ENCODE measurements at regions not wholly inside any gene's neighbourhood (a gene's known extent, or its start where the extent isn't known, plus 50 kb on each side); places are given as distances from the start of the nearest gene placed in this dataset.
"Not testable (repeated sequence)": the region's sequence is repeated elsewhere in the genome, so short reads cannot be mapped to it uniquely, and the experiment has no call there.

- WGBS, 2 donors: 9 to 11% methylated on average over 1 of the region's 1 CpG
- intact Hi-C loops (cut with DNase I): no loop called here
- Histone ChIP-seq H3K27ac (ENCODE audit: low read depth in 1 of 2, low read length in 2 of 2) (no peak overlapping the region), H3K9me3 (ENCODE audit: control insufficient read depth, low read length) (no peaks in the 10 kb centered on the region), H3K27me3 (ENCODE audit: control insufficient read depth in 1 of 2, insufficient read depth in 2 of 2, low read length in 1 of 2) (no peaks in the 10 kb centered on the region), H3K4me1 (ENCODE audit: control insufficient read depth in 1 of 2, insufficient read depth in 2 of 2, low read length in 2 of 2) (no peaks in the 10 kb centered on the region), H3K4me3 (ENCODE audit: low read length in 2 of 2) (no peak overlapping the region), H3K36me3 (ENCODE audit: control insufficient read depth in 1 of 2, insufficient read depth in 2 of 2, low read length in 1 of 2) (no peaks in the 10 kb centered on the region)
- DNase-seq (no peak), ATAC-seq (ENCODE audit: low FRiP score) (no peak)
These were observed 463.7 kb upstream of the GRIN3A start for GRCh38 chr9:102202126-102202525.

DNA sequence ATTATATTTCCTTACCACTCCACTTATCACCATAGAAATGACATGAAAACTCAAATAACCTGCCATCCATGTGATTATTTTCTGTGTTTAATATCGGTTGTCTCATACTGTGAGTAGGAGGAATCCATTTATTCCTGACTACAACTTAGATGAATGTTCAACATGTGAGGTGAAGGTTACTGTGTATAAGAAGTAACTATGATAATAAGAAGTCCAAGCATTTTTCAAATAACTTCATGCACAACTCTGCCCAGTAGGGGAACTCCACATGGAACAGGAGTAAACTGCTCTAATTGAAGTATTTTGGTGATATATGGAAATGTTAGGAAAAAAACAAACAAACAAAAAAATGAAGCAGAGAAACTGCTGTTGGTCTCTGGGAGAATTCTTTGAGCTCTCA is 447.5 kb upstream of the GRIN3A start:
- Histone ChIP-seq H3K9me3 (ENCODE audit: control insufficient read depth, low read length) (no peaks in the 10 kb centered on the region), H3K4me1 (ENCODE audit: control insufficient read depth in 1 of 2, insufficient read depth in 2 of 2, low read length in 2 of 2) (no peaks in the 10 kb centered on the region), H3K27me3 (ENCODE audit: control insufficient read depth in 1 of 2, insufficient read depth in 2 of 2, low read length in 1 of 2) (no peaks in the 10 kb centered on the region), H3K4me3 (ENCODE audit: low read length in 2 of 2) (no peak overlapping the region), H3K36me3 (ENCODE audit: control insufficient read depth in 1 of 2, insufficient read depth in 2 of 2, low read length in 1 of 2) (no peaks in the 10 kb centered on the region), H3K27ac (ENCODE audit: low read depth in 1 of 2, low read length in 2 of 2) (no peak overlapping the region)
- intact Hi-C loops (cut with DNase I): no loop called here
- ATAC-seq (ENCODE audit: low FRiP score): no peak
- no peak for DNase-seq
- 22 to 30% methylated on average over 1 of the region's 1 CpG for WGBS, 2 donors

GRCh38 chr9:102185371-102185770 is 446.9 kb upstream of the GRIN3A start:
- 39 to 48% methylated on average over 2 of the region's 2 CpGs for WGBS, 2 donors
- DNase-seq: no peak
- Histone ChIP-seq H3K36me3 (ENCODE audit: control insufficient read depth in 1 of 2, insufficient read depth in 2 of 2, low read length in 1 of 2) (no peaks in the 10 kb centered on the region), H3K9me3 (ENCODE audit: control insufficient read depth, low read length) (no peaks in the 10 kb centered on the region), H3K27me3 (ENCODE audit: control insufficient read depth in 1 of 2, insufficient read depth in 2 of 2, low read length in 1 of 2) (no peaks in the 10 kb centered on the region), H3K4me1 (ENCODE audit: control insufficient read depth in 1 of 2, insufficient read depth in 2 of 2, low read length in 2 of 2) (no peaks in the 10 kb centered on the region), H3K27ac (ENCODE audit: low read depth in 1 of 2, low read length in 2 of 2) (no peak overlapping the region), H3K4me3 (ENCODE audit: low read length in 2 of 2) (no peak overlapping the region)
- intact Hi-C loops (cut with DNase I): no loop called here
- no peak for ATAC-seq (ENCODE audit: low FRiP score)

DNA sequence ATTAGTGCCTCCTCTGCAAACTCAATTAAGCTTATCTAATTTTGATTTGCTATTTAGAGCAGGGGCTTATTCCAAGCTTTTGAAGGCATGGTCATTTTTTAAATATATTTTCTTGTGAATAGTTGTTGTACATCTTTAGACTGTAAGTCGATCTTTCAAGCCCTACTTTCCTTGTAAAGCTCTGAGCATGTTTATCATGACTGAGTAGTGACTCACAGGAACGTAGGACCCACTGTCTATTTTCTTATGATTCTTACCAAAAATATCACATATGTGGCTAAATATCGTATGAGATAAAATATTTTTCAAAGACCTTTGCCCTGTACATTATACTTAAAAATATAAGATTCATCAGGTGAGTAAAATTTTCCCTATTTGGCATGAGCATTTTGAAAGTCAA is 440.4 kb upstream of the GRIN3A start:
- no peak overlapping the region for H3K4me3 ChIP-seq (ENCODE audit: low read length in 2 of 2)
- H3K4me1 ChIP-seq (ENCODE audit: control insufficient read depth in 1 of 2, insufficient read depth in 2 of 2, low read length in 2 of 2): no peaks in the 10 kb centered on the region
- no peaks in the 10 kb centered on the region for H3K36me3 ChIP-seq (ENCODE audit: control insufficient read depth in 1 of 2, insufficient read depth in 2 of 2, low read length in 1 of 2)
- no peak overlapping the region for H3K27ac ChIP-seq (ENCODE audit: low read depth in 1 of 2, low read length in 2 of 2)
- intact Hi-C loops (cut with DNase I): no loop called here
- peaks cover 1% of the 10 kb centered on the region for H3K9me3 ChIP-seq (ENCODE audit: control insufficient read depth, low read length)
- DNase-seq: no peak
- H3K27me3 ChIP-seq (ENCODE audit: control insufficient read depth in 1 of 2, insufficient read depth in 2 of 2, low read length in 1 of 2): no peaks in the 10 kb centered on the region
- no peak for ATAC-seq (ENCODE audit: low FRiP score)
- WGBS, 2 donors: 7 to 33% methylated on average over 3 of the region's 3 CpGs

GRCh38 chr9:102174202-102174601 is 435.8 kb upstream of the GRIN3A start:
- WGBS, 2 donors: 93 to 96% methylated on average over 8 of the region's 8 CpGs
- DNase-seq; H3K36me3 ChIP-seq (ENCODE audit: control insufficient read depth in 1 of 2, insufficient read depth in 2 of 2, low read length in 1 of 2); H3K4me3 ChIP-seq (ENCODE audit: low read length in 2 of 2); H3K9me3 ChIP-seq (ENCODE audit: control insufficient read depth, low read length); H3K27me3 ChIP-seq (ENCODE audit: control insufficient read depth in 1 of 2, insufficient read depth in 2 of 2, low read length in 1 of 2); ATAC-seq (ENCODE audit: low FRiP score); H3K27ac ChIP-seq (ENCODE audit: low read depth in 1 of 2, low read length in 2 of 2); H3K4me1 ChIP-seq (ENCODE audit: control insufficient read depth in 1 of 2, insufficient read depth in 2 of 2, low read length in 2 of 2); intact Hi-C loops (cut with DNase I): not testable (repeated sequence)

DNA sequence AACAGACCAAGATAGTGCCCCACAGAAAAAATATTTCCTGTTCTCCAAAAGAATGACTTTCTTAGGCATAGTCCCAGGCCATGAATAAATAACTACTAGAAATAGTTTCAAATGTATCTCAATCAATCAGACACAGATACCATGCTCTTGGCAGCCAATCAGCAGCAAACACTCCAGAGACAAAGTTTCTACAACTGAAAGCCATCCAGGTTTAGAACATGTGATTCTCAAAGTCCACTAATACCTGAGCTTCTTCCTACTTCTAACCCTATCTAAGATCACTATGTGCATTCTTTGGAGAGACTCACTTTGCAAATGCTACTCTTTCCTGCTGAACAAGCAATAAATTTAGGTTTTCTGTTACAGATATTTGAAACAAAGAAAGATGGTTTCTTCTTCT is 425.8 kb upstream of the GRIN3A start:
- Histone ChIP-seq H3K4me1 (ENCODE audit: control insufficient read depth in 1 of 2, insufficient read depth in 2 of 2, low read length in 2 of 2) (no peaks in the 10 kb centered on the region), H3K36me3 (ENCODE audit: control insufficient read depth in 1 of 2, insufficient read depth in 2 of 2, low read length in 1 of 2) (no peaks in the 10 kb centered on the region), H3K4me3 (ENCODE audit: low read length in 2 of 2) (no peak overlapping the region), H3K9me3 (ENCODE audit: control insufficient read depth, low read length) (no peaks in the 10 kb centered on the region), H3K27ac (ENCODE audit: low read depth in 1 of 2, low read length in 2 of 2) (no peak overlapping the region), H3K27me3 (ENCODE audit: control insufficient read depth in 1 of 2, insufficient read depth in 2 of 2, low read length in 1 of 2) (no peaks in the 10 kb centered on the region)
- intact Hi-C loops (cut with DNase I): no loop called here
- ATAC-seq (ENCODE audit: low FRiP score): no peak
- no peak for DNase-seq

GRCh38 chr9:102153081-102153480 is 414.6 kb upstream of the GRIN3A start:
- H3K4me3 ChIP-seq (ENCODE audit: low read length in 2 of 2); H3K4me1 ChIP-seq (ENCODE audit: control insufficient read depth in 1 of 2, insufficient read depth in 2 of 2, low read length in 2 of 2); H3K27me3 ChIP-seq (ENCODE audit: control insufficient read depth in 1 of 2, insufficient read depth in 2 of 2, low read length in 1 of 2); DNase-seq; intact Hi-C loops (cut with DNase I); ATAC-seq (ENCODE audit: low FRiP score); H3K9me3 ChIP-seq (ENCODE audit: control insufficient read depth, low read length); H3K27ac ChIP-seq (ENCODE audit: low read depth in 1 of 2, low read length in 2 of 2); H3K36me3 ChIP-seq (ENCODE audit: control insufficient read depth in 1 of 2, insufficient read depth in 2 of 2, low read length in 1 of 2): not testable (repeated sequence)
- 84 to 86% methylated on average over 10 to 12 of the region's 12 CpGs for WGBS, 2 donors

- Histone ChIP-seq H3K36me3 (ENCODE audit: control insufficient read depth in 1 of 2, insufficient read depth in 2 of 2, low read length in 1 of 2) (no peaks in the 10 kb centered on the region), H3K27ac (ENCODE audit: low read depth in 1 of 2, low read length in 2 of 2) (no peak overlapping the region), H3K27me3 (ENCODE audit: control insufficient read depth in 1 of 2, insufficient read depth in 2 of 2, low read length in 1 of 2) (no peaks in the 10 kb centered on the region), H3K4me3 (ENCODE audit: low read length in 2 of 2) (no peak overlapping the region), H3K9me3 (ENCODE audit: control insufficient read depth, low read length) (peaks cover 3% of the 10 kb centered on the region), H3K4me1 (ENCODE audit: control insufficient read depth in 1 of 2, insufficient read depth in 2 of 2, low read length in 2 of 2) (no peaks in the 10 kb centered on the region)
- DNase-seq: no peak
- intact Hi-C loops (cut with DNase I): no loop called here
- WGBS, 2 donors: 0% methylated on average over 1 of the region's 1 CpG
- ATAC-seq (ENCODE audit: low FRiP score): no peak
These were observed 397.3 kb upstream of the GRIN3A start for GRCh38 chr9:102135768-102136167.

GRCh38 chr9:102124465-102124864 is 386.0 kb upstream of the GRIN3A start:
- no peak for DNase-seq

More at GRCh38 chr9:102124465-102124864, 386.0 kb upstream of the GRIN3A start:
- H3K36me3 ChIP-seq (ENCODE audit: control insufficient read depth in 1 of 2, insufficient read depth in 2 of 2, low read length in 1 of 2): no peaks in the 10 kb centered on the region
- no peaks in the 10 kb centered on the region for H3K9me3 ChIP-seq (ENCODE audit: control insufficient read depth, low read length)
- WGBS, 2 donors: 83 to 88% methylated on average over 3 of the region's 3 CpGs
- no peak overlapping the region for H3K4me3 ChIP-seq (ENCODE audit: low read length in 2 of 2)
- ATAC-seq (ENCODE audit: low FRiP score): no peak
- intact Hi-C loops (cut with DNase I): no loop called here
- no peaks in the 10 kb centered on the region for H3K27me3 ChIP-seq (ENCODE audit: control insufficient read depth in 1 of 2, insufficient read depth in 2 of 2, low read length in 1 of 2)
- H3K4me1 ChIP-seq (ENCODE audit: control insufficient read depth in 1 of 2, insufficient read depth in 2 of 2, low read length in 2 of 2): no peaks in the 10 kb centered on the region
- no peak overlapping the region for H3K27ac ChIP-seq (ENCODE audit: low read depth in 1 of 2, low read length in 2 of 2)
